ENCODE measurements at regions not wholly inside any gene's neighbourhood (a gene's known extent, or its start where the extent isn't known, plus 50 kb on each side); places are given as distances from the start of the nearest gene placed in this dataset.

DNA sequence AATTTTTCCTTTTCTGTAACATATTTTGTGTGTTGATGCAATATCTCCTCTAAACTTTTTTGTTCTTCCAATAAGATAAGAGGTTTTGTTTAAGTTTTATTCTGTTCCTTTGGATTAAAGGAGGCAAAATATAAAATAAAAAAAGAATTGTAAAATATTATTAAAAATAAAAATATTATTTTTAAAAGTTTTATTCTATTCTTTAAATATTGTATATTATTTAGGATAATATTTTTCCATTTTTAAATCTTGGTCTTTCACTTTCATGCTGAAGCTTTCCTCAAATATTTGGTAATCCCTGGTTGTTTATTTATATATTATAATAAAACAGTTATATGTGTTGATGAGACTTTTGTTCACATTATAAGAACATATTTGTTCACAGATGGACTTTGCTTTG, 187.9 kb upstream of the PDE5A start:
- no peak for DNase-seq

DNA sequence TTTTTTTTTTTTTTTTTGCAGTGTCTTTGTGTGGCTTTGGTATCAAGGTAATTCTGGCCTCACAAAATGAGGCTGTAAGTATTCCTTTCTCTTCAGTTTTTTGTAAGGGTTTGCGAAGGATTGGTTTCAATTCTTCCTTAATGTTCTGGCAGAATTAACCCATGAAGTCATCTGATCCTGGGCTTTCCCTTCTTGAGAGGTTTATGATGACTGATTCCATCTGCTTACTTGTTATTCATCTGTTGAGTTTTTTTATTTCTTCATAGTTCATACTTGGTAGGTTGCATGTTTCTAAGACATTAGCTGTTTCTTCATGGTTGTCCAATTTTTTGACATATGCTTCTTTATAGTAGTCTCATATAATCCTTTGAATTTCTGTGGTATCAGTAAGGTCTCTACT, 181.4 kb upstream of the PDE5A start:
- no peak for DNase-seq

DNA sequence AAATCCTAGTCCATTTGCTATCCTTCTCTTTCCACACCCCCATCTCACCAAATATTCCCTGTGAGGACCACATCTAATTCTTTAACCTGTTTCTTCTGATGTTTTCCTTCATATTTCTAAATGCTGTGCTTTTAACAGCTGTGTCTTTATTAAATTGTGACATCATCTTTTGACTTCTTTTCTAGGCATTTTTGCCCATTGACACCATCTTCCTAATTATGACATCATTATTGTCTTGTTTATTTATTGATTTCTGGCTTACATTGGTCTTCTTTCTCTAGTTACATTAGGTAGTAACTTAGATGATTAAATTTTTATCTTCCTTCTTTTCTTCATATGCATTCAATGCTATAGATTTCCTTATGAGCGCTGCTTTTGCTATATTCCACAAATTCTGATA, 175.8 kb upstream of the PDE5A start:
- DNase-seq = no peak

DNA sequence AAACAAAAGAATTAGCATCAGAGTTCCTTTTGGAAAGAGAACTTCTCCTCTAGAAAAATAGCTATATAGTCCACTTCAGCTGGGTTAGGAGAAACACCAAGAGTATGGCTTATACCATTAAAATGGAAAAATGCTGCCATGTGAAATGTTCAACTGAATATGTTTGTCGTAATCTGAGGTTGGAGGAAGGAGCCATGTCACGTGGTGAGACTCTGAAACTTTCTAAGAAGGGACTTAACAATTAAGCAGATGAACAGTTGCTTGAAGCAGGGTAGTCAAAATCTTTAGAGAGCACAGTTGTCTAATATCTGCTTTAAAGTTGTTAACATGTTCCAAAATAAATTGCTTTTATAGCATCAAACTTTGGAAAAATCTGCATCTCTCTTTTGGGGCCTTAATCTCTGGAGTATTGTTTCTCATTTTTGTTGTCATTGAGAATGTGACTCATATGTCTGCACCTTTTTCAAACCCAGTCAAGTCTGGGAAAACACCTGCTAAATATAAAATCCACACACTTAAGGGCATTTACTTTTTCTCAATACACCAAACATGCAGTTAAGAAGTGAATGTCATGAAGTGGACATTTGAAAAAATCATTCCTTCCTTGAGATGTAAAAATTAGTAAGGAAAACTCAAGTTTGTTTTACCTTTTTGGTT, 168.8 kb upstream of the PDE5A start:
- no peak for DNase-seq

DNA sequence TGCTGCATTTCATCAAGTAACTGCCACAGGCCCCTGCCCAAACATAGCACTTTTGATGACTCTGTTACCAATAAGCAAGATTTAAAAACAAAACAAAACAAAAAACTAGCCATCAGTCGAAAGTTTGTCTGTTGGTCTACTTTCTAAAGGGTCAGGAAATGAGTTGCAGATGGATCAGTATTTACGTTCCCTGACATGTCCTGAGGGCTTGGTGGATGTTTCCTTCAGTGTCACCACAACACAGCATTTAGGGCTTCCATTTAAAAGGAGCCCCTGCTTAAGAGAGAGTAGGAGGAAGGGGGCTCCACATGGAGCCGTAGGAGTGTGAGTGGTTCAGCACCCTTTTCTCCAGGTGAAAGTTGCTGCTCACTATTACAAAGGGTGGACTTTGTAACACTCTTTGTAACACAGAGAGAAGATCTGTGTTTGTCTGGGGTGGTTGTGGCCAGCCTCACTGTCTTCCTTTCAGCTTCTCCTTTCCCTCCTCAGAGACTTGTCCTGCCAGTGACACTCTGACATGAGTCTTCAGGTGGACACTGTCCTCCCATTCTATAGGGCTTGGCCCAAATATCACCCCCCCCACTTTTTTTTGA, 167.5 kb upstream of the PDE5A start:
- DNase-seq = no peak

DNA sequence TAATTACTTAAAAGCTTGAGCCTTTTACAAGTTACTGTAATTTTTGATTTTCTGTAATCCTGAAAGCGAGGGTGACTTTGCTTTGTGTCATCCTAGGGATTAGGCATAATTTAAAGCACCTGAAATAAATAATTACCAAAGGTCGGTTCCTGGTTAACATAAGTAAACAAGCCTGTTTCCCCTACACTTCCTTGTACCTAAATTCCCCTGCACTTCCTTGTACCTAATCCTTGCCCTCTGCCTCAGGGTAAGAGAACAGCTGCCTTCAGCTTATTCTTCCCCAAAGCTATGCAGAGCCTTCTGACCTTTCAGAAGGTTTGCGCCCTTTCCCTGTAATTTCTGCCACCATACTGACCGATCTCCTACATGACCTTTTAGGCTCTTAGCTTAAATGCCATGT, 166.1 kb upstream of the PDE5A start:
- DNase-seq = no peak

DNA sequence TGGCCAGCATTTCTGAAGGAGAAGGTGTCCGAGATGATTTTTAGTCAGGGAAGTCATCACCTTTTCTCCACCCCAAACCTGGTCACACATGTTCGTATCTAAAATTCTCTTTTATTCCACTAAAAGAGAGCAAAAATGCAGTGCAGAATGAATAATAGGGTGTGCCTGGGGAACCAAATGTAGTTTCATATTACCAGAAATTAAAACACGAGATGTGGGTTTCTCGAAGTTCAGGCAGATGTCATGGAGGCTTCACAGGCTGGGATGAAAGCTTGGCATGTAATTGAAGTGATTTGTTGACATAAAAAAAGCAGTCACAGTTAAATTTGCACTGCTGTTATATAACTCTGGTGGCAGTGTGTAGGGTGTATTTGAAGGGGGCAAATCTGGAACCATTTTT, 165.5 kb upstream of the PDE5A start:
- DNase-seq = no peak

DNA sequence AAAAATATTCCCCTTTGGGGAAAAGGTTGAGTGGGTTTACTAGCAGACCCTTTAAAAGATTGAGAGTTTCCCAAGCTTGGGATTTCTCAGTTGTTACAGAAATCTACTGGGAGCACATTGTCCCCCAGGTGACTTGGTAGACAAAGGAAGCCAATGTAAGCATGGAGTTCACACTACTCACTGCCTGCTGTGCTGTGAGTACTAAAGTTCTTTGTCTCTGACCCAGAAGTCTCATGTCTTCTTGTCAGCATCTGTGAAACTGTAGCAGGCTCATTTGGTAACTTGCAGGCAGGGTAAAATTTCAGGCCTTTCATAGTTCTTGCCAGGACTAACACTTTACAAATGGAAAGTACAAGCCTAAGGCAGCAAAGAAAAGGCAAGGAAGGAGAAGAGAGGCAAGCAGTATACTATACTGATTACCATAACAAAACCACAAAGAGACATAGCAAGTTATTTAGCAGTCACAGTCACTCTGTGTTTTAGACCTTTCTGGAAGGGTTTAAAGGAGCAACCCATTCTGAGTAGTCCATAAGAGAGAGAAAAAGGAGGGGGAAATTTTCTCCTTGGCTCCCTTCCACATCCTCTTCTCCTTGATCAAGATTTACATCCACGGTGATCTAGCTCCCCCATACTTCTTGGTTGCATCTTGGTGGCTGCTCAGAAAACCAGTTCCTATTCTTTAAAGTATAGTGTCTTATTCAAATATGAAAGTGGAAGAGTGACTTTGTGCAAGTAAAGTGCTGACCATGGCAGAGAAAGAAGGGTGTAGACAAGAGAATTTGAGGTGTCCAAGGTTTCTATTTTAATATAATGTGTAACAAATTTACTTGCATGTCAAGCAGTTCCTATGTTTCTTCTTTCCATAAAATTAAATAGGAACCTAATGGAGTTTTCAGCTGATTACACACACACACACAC, 160.0 kb upstream of the PDE5A start:
- DNase-seq = no peak

DNA sequence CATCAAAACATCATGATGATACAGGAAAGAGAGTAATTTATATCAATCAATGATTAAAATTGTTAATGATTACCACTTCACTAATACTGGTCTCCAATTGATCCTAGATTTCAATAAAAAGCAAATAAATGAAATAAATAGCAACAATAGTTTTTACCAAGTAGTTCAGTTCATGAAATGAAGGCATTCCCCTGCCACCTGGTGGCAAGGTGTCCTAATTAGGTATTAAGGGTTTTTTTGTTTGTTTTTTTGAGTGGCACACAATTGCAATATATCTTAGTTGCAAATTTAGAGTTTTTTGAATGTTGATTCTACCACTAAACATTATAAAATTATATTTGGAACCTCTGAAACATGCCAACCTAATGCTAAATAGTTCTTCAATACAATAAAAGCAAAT, 157.4 kb upstream of the PDE5A start:
- DNase-seq = no peak

DNA sequence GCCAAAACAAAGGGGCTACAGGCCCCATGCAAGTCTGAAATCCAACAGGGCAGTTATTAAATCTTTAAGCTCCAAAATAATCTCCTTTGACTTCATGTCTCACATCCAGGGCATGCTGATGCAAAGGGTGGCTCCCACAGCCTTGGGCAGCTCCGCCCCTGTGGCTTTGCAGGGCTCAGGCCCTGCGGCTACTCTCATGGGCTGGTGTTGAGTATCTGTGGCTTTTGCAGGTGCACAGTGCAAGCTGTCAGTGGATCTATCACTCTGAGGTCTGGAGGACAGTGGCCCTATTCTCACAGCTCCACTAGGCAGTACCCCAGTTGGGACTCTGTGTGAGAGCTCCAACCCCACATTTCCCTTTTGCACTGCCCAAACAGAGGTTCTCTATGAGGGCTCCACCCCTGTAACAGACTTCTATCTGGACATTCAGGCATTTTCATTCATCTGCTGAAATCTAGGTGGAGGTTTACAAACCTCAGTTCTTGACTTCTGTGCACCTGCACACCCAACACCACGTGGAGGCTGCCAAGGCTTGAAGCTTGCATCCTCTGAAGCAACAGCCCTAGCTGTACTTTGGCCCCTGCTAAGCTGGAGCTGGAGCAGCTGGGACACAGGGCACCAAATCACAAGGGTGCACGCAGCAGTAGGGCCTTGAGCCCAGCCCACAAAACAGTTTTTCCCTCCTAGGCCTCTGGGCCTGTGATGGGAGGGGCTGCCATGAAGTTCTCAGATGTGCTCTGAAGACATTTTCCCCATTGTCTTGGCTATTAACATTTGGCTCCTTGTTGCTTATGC, 154.8 kb upstream of the PDE5A start:
- DNase-seq = no peak

DNA sequence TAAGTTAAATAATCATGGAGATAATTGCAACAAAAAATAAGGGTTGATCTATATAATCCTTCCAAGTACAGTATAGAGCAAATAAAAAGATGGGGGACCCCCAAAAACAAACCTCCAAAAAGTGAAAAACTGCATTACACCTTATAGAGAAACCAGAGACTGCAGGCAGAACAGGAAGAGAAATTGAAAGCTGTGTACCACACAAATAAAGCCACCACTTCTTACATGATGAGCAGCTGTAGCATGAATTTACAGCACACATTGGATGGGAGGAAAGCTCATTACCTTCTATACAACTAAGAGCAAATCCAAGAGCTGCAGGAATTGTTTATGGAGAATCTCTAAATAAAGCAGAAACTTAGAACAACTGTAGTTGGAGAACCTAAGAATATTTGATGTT, 152.4 kb upstream of the PDE5A start:
- no peak for DNase-seq

DNA sequence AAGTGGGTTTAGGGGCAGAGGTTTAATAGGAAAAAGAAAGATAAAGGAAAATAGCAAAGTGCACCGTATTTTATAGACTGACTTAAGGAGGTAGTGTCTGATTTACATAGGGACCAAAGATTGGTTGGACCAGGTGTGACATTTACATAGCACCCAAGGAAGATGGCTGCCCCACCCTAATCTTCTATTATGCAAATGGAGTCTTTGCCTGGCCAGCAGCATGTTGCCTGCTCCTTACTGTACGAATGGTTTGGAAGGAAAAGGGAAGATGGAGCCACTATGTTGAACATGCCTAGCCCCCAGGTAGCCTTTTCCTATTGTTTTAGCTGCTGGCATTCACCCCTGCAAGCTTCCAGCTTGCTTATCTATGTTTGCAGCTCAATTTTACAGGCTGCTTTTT, 146.2 kb upstream of the PDE5A start:
- DNase-seq = no peak

DNA sequence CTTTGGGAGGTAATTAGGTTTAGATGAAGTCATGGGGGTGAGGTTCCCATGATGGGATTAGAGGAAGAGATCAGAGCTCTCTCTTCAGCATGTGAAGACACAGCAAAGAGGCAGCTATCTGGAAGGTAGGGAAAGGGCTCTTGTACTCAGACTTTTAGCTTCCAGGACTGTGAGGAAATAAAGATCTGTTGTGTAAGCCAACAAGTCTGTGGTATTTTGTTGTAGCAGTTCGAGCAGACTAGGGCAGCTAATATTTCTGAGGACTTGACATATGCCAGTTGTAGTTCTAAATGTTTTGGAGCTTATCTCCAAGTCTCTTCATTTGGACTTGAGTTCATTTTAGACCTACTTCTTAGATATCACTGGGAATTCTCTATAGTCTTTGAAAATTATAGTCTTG, 137.3 kb upstream of the PDE5A start:
- DNase-seq = no peak

DNA sequence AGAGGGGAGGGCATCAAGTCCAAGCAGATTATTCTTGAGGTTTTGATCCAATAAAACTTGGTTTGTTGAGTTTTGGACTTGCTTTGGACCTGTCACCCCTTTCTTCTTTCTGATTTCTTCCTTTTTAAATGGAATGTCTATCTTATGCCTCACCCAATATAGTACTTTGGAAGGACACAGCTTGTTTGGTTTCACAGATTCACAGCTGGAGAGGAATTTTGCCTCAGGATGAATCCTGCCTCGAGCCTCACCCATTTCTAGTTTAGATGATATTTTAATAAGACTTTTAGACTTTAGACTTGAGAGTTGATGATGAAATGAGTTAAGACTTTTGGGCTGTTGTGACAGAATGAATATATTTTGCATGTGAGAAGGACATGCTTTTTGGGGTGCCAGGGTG, 136.9 kb upstream of the PDE5A start:
- DNase-seq = no peak

DNA sequence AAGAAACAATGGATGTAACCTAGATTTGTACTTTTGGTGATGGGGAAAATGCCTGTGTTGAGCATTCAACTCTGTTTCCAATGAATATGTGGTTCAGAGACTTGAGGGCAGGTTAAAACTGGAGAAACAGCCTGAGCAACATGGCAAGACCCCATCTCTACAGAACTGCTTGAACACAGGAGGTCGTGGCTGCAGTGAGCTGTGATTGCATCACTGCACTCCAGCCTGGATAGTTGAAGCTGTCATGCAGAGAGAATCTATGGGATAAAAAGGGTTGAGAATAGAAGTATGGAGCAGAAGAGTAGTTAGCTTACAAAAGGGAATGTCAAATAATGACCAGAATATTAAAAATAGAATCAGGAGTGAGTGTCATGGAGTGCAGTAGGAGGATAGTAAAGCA, 134.8 kb upstream of the PDE5A start:
- no peak for DNase-seq

DNA sequence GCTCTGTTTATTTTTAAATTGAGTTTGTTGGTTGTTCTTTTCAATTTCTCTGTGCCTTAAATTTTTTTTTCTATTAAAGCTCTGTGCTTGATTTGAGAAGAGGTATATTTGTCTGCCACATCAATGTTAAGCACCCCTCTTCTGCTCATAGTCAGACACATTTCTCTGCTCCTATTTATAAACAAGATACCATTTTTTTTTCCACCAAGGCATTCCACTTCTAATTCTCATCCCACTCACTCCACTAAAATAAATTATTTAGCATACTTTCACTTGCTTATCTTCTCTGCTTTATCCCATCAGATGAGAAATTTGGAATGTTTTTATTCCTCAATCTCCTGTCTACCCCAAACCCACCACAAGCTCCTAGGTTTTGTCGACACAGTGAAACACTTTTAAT, 127.0 kb upstream of the PDE5A start:
- no peak for DNase-seq

DNA sequence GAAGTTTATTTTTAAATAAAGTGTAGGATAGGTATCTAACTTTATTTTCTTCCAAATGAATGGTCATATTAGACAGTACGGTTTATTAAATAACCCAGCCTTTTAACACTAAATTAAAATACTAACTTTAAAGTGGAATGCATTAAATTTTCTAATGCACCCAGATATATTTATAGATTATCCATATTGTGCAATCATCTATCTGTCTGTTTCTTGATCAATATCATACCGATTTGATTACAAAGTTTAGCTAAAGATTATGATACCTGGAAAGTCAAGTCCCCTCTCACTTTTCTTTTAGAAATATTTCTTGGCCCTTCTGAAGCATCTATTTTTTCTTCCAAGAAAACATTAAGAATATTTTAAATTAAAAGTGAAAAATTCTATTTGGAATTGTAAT, 124.3 kb upstream of the PDE5A start:
- no peak for DNase-seq

DNA sequence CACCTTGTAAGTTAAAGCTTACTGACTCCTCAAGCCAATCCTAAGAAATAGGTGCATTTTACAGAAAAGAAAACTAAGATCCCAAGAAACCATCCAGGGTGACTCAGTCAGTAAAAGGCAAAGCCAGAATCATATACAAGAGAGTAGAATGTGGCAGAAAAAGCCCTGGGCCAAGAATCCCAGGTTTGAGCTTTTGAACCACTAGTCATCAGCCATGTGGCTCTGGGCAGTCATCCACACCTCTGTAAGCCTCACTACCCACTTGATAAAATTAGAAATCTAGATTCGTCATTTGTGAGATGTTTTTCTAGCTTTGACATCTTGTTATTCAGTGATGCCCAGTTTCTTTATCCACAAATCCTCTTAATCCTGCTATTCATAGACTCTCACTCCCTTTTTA, 122.2 kb upstream of the PDE5A start:
- DNase-seq = no peak

DNA sequence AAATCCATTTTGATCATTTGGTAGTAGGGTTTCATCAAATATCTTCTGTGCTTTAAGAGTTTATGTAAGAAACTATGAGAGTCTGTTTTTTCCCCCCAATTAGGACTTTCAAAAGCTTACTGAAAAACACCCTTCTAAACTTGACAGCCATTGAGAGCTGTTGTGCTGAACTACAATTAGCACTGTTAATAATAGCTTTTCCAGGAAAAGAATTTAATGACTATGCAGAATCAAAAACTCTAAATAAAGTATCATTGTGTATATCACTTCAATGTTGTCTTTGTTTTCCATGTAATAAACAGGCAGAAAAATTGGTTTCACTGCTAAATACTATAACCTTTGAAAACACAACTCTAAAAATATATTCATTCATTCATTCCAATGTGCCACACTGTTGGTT, 121.4 kb upstream of the PDE5A start:
- DNase-seq = no peak

DNA sequence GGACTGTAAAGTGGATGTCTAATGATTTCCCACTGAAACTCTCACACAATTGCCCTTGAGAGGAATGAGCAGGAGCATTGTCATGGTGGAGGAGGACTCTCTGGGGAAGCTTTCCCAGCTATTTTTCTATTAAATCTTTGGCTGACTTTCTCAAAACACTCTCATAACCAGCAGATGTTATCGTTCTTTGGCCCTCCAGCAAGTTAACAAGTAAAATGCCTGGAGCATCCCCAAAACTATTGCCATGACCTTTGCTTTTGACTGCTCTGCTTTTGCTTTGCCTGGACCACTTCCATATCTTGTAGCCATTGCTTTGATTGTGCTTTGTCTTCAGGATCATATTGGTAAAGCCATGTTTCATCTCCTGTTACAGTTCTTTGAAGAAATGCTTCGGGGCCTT, 120.2 kb upstream of the PDE5A start:
- DNase-seq = no peak

DNA sequence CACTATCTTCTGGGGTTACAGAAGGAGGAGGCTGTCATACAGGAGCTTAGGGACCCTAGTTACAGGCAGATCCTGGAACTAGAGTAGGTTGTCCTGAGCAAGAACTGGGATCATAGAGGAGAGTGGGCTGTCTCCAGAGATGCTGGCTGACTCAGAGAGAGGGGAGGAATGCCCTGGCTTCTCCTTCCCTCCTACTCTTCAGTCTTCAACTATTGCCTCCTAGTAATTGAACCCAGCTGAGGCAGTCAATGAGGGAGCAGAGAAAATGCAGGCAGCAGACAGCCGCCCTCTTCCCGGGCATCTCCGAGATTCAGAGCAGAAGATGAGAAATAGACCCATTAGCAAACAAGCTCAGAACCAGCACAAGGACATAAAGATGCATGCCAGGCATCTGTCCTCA, 118.3 kb upstream of the PDE5A start:
- DNase-seq = no peak

DNA sequence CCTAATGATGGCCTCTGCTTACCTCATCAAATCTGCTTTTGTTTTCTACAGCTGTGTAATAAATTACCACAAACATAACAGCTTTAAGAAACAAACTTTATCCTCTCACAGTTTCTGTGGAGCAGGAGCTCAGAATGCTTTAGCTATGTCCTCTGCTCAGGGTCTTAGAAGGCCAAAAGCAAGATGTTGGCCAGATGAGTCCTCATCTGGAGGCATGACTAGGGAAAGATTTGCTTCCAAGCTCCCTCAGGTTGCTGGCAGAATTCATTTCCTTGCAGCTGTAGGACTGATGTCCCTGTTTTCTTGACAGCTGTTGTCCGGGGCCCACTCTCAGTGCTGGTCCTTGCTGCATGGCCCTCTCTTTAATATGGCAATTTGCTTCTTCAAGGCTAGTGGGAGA, 116.7 kb upstream of the PDE5A start:
- DNase-seq = no peak

DNA sequence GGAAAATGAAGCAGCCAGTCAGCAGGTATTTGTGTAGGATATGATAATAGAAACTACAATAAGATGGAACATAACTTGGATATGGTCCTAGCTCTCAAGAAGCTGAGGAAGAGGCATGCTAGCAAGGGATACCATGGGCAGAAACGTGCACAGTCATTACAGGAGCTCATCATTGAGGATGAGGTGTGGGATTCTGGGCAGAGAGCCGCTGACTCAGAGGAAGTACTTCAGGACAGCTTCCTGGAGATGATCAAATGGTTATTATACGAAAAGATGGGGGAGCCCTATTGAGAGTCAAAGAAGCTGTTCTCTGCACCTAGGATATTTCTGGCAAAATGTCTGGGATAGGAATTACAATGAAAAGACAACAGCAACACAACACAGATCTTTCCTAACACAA, 116.0 kb upstream of the PDE5A start:
- DNase-seq = no peak

DNA sequence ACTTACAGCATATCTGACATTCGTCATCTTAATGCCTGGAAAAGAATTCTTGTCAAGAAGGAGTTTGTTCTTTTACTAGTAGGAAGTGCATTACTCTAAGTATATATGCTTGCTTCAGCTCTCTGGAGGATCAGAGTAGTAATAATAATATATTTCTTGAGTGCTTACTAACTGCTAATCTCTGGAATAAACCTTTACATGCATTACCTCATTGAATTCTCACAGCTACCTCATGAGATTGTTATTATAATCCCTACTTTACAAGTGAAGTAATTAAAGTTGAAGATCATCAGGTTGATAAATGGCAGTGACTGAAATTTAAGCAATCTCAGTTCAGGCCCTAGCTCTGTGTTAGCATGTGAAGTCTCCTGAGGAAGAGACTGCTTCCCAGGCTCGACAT, 115.0 kb upstream of the PDE5A start:
- no peak for DNase-seq

Measured in NCI-H2227 treated with DMSO at 0.1 percent for 48 hours (cell line).